HK-2 (cell line): ENCODE measurements at regions not wholly inside any gene's neighbourhood (a gene's known extent, or its start where the extent isn't known, plus 50 kb on each side); places are given as distances from the start of the nearest gene placed in this dataset.

Experiments used
- DNase-seq: peaks from one replicate; pipeline ENCODE4 v3.0.0-alpha.2; 2018; ENCODE audit not compliant: unreplicated experiment

DNA sequence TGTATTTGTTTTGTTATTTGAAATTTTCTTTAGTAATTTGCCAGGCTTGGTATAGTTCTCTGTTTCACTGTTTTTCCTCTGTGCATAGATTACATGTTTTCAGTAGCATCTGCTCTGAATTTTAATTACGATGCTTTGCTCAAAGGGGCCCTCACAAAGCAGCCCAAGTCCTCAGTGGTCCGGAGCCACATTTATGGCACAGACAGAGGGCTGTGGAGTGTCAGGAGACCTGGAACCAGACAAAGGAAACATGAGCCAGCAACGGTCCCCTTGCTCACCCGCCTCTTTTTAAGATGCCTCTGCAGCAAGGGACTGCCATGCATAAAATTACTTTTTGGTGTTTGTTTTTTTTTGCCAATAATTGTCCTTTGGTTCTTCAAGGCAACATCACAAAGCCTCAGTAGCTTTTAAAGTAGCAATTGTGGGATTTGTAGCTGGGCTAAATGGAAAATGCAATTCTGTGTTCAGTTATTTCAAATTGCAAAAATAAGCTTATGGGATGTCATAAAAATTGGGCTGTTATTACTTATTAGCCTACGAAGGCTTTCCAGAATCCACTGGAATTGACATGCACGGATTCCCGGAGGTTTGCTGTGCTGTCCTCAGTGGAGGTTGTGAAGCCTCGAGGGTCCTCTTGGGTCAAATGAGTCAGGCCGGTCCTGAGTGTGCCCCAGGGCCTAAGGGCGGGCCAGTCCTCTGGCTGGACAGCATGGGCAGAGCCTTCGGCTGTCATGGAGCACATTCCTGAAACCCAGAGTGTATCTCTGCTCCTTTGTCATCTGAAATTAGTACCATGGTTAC is 422.8 kb downstream of the GLRX3 start:
- no peak for DNase-seq

DNA sequence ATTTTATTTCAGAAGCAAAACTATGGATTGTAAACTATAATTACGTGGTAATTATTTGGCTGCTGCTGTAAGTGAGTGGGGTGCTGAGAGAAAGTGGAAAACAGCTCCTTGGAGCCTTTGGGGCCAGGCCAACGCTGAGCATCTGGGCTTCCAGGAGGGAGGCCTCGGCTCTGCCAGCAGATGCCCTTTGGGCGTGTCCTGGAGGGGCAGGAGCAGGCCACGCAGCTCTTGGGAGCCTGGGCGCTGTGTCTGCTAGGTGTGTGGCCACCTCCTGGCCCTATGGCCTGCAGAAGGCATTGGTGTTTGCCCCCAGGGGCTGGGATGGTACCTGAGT is 423.3 kb downstream of the GLRX3 start:
- no peak for DNase-seq

DNA sequence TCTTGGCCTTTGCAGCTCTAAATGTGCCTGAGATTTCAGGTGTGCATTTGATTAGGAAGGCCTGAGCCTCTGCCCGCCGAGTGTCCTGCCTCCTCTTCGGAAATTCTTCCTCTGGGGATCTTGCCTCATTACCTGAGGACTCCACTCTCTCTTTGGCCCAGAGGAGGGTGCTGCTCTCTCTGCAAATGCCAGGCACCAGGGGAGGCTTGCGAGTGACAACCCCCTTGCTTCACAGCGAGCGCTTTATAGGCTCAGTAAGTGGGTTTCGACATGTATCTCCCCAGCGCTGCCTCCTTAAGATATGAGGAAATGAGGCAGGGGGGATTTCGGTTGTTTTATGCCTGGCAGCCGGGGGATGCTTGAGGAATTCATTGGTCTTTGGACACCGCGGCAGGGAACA is 423.9 kb downstream of the GLRX3 start:
- DNase-seq, result no peak

DNA sequence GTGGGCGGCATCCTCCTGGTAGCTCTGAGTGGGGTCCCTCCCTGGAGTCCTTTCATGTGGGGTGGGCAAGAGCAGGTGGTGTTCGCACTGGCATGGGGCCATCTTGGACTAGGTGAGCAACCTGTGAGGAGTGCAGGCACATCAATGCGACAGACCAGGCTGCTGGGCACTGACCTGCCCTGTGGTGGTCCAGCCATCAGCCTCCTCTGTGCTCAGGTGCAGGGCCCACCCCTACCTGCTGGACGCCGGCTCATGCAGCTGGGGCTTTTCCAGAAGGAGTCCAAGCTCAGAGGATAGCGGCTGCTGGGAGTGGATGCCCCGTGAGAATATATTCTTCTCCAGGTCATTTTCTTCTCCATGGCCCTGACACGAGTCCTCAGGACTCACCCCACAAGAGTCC is 424.4 kb downstream of the GLRX3 start:
- DNase-seq, result no peak

DNA sequence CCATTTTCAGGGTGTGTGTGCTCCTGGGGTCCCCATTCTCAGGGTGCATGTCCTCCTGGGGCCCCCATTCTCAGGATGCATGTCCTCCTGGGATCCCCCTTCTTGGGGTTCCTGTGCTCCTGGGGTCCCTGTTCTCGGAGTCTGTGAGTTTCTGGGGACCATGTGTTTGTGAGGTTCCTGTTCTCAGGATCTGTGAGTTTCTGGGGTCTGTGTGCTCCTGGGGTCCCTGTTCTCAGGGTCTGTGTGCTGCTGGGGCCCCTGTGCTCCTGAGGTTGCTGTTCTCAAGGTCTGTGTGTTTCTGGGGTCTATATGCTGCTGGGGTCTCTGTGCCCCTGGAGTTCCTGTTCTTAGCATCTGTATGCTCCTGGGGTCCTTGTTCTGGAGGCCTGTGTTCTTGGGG is 425.5 kb downstream of the GLRX3 start:
- DNase-seq, result no peak

DNA sequence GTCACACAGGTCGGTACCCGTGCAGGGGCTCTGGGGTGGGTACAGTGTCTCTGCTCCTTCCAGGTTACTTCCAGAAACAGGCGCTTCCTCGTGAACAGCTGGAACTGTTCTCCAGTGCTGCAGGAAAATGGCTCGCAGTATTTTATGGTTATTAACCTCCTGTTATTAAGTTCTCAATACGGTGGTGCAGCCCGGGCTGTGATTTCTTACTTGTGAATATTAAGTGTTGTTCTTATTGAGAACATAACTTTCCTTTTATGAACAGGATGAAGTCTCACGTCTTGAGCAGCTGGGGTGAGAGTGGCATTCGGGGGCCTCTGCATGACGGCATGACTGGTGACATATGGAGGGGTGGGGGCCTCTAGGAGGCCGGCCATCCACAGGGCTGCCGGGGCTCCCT is 430.8 kb downstream of the GLRX3 start:
- DNase-seq, result no peak

DNA sequence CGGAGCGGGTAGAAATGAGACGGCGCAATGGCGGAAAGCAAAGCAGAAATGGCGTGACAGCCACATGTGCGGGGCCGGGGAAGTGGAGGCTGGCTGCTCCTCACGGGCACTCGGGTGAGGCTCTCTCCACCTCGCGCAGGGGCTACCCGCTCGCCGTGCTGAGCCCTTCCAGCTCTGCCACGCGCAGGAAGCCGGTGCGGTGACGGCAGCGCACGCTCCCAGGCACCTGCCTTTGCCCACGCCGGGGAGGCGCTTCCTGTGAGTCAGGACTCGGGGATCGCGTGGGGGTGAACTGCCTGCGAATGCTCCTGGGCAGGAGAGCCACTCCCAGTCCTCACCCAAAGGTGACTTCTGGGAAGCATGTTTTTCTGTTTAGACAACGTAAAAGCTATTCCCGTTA is 431.2 kb downstream of the GLRX3 start:
- no peak for DNase-seq

DNA sequence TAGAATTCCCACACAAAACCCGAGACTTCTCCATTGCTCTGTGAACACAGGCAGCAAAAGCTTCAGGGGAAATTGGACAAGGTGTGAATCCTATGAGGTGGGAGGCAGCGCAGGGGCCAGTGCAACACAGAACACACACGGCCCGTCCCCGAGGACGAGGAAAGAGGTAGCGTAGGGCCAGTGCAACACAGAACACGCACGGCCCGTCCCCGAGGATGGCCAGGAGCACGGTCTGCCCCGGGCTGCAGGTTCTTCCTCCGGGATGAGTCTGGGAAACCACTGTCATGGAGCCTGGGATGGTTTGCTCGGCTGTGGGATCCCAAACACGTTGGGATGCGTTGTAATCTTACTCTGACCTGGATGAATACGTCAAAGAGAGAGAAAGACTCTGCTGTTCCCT is 432.1 kb downstream of the GLRX3 start:
- no peak for DNase-seq

DNA sequence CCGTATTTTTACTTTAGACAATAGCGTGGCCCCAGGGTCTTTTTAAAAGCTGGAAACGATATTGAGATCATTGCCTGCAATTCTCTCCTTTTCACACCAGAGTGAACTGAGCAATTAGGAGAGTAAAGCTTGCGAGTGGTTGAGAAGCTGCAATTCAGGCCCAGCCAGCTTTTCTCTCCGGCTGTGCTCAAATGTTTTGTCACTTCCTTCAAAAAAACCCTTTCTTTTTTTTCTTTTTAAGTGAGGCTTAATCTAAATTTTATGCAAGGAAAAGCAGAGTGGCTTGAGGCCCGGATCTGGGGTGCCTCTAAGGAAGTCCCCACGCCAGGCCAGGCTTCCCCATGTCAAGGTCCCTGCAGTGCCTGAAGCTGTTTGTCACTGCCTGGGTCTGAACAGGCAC is 433.9 kb downstream of the GLRX3 start:
- DNase-seq, result no peak

DNA sequence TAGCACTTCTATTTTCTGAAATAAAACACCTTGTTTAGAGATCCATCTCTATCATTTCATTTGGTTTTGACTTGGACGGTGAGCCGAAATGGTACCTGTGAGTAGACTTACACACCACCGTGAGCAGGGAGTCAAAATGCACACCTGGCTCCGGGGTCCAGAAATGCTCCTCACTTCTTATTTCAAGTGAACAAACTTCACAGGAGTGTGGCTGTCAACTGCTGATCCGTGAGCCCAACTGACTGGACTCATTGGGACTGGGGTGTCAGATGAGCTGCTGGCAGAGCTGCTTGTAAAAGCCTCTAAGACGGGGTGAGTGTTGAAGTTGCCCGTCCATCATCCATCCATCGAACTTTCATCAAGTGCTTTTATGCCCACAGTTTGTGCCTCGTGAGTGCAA is 435.5 kb downstream of the GLRX3 start:
- DNase-seq, result no peak

DNA sequence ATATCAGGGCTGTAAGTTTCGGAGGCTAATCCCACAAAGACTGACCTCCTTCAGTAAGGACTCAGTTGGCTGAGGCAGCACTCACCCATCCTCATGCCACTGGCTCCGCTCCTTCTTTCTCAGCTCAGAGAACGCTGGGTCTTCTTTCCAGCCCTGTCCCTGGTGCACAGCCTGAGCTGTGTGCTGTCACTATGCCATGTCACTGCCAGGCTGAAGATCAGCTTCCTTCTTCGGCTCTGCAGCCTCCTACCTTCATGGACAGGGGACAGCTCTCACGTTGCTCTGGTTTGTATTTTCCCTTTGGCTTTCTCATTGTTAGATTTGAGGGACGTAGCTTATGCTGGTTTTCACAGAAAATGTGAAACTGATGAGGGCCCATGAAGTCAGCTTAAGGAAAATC is 437.3 kb downstream of the GLRX3 start:
- no peak for DNase-seq

DNA sequence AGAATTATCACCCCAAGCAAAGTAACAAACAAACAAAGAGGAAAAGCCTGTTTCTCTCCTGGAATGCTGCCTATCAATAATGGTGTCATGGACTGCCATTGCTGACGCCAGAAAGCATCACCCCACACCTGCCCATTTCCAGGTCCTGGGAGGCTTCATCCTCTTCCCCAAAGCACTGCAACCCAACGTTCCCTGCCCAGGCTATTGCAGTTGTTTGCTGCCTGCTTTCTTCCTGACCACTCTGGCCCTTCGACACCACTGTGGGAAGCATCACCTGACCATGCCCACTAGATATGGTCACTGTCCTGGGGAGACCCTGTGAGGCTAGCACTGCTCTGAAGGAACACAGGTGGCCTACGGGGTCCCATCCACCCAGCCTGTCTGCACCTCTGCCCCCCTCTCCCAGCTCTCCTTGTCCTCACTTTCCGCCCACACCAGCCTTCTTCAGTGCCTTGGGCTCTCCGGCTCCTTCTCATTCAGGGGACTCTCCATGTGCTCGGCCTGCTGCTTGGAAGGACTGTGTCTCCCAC is 439.6 kb downstream of the GLRX3 start:
- no peak for DNase-seq

DNA sequence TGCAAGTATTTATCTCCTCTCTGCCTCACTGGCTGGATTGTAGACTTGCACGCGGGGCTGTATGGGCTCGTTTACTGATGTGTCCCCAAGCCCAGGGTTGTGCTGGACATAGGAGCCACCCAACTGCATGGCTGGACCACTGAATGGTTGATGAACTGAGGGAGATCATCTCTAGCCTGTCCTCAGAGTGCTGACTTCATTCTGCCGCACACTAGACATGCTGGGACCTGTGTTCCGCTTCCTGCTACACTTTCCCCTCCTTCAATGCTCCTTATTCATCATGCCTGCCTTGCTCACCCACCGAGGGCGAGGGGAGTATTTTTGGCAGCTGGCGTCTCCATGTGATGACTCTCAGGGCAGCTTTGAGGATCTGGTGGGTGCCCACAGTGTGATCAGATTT is 440.2 kb downstream of the GLRX3 start:
- no peak for DNase-seq

DNA sequence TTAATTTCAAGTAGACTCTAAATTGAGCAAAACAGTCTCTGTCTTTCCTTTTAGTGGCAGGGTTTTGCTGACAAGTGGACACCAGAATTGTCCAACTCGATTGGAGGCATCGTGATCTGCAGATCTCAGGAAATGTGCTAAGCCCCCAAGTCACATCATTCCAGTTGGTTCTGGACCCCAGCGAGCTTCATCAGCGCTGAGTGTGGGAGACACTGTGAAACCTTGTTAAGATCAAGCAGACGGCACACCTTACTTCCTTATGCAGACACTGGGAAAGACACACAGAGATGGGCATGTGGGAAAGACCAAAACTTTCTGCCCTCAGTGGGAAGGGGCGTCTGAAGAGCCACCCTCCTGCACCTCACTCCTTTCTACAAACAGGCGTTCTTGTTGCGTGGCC is 440.8 kb downstream of the GLRX3 start:
- DNase-seq, result no peak

DNA sequence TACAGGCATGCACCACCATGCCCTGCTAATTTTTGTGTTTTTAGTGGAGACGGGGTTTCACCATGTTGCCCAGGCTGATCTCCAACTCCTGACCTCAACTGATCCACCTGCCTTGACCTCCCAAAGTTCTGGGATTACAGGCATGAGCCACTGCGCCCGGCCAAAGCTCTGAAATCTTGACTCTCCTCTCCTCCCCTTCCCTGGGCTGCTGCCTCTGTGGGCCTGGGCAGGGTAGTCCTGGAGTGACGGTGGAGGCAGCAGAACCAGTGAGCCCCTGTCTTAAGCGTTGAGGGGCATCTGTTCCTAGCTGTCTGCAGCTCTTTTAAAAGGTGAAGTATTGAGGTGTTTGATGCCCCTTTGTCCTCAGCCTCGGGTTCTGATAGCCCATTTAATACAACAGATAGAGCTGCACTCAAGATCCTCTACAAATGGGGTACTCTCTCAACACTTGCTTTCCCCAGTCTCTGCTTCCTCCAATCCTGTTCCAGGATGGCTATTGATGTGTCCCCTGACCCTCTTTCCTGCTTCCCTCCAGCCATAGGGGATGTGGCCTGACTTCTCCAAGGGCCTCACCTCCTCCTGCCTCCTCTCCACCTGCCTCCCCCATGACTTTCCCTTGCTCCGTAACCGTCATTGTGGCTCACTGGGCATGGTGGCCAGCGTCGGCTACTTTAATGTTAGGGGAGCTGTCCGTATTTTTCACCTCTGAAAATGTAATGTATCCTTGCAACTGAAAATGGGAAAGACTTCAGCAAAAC is 442.5 kb downstream of the GLRX3 start:
- DNase-seq, result no peak

DNA sequence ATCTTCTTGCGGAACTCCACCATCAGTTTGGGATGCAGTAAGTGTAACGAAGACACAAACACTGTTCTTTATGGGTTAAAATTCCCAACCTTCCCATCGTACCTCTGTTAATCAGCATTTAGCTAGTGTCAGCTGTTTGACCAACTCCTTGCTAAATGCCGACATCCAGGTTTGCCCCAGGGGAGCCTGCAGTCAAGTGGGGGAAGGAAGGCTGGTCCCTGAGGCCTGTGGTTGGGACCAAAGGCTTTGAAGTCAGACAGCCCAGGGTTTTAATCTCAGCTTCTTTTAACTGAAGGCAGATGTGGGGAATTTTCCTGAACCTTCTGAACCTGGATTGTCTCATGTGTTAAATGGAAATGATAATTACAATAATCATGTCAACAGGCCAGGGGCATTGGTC is 443.7 kb downstream of the GLRX3 start:
- DNase-seq, result no peak

DNA sequence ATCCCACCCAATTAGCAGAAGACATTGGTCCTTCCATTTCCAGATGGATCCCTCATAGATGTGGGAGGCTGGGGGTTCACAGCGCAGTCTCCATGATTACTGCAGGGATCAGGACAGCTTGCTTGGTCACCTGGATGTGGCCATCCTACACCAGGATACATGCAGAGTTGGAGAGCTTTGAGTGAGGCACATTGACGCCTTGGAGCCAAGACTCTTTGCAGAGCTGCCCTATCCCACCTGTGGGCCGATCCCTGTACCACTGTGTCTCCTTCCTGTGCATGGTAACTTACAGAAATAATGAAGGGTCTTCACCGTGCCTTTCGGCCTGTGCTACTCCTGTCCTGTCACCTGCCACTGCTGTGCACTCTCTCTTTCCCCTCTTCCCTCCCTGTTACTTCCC is 444.8 kb downstream of the GLRX3 start:
- DNase-seq, result no peak

DNA sequence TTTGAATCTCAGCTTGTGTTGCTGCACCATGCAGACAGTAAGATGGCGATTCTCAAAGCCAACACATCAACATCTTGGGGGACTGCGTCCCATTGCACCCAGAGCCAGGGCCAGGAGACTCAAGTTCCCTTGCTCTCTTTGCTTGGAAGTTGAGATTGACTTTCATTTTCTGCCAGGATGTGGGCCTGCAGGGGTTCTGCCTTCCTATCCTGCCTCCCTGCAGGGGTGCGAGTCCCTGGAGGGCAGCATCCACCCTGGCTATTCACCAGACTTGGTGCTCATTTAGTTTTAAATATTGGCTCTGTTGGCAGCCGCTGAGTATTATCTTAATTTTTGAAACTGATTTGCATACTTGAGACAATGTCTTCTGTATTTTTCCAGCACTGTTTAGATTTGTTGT is 451.5 kb downstream of the GLRX3 start:
- DNase-seq, result no peak

DNA sequence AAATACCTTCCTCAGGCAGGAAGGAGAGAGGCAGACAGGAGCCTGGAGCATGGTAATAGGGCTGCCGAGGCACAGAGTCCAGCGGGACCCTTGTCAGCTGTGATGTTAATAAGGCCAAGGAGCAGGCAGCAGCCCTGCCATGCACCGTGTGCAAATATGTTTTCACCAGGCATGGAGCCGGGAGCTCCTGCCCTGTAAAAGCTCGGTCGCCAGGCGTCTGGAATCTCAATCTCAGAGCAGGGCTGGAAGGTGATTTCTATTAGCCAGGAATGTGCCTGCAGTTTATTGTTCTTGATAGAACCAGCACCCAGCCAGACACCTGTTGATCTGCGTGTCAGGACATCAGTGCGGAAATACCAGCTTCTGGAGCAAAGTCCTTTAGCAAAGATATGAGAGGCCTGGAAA is 469.8 kb downstream of the GLRX3 start:
- DNase-seq, result no peak

DNA sequence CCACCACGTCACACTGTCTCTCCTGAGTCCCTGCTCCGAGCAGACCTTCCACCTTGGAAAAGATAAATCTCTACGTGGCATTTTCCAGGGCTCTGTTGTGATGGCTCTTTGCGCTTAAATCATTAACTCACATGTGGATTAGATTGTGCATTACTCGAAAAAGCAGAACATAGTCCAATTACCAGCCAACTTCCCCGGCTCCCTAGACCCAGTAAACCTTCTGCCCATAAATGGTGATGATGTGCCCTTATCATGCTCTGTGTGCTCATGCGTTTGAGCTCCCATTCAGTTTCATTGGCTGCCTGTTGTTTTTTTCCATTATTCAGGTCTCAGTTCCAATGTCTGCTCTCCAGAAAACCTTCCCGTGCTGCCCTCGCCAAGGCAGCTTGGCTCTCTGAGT is 471.2 kb downstream of the GLRX3 start:
- DNase-seq, result no peak

DNA sequence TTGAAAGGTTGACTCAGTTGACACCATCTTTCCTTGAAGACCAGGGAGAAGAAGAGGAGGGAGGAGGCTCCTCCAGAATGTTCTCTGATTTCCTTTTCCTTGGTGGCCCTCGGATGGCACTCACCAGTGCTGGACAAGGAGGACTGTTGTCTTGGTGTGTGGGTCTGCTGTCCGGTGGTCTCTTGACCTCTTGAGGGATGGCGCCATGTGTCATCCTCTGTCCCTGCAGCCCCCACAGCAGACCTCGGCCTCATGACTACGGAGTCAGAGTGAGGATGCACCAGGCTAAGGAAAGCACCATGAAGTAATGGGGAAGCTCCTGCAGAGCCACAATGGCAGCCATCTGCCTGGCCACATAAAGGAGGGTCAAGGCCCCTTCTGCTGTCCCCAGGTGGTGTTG is 475.0 kb downstream of the GLRX3 start:
- no peak for DNase-seq

DNA sequence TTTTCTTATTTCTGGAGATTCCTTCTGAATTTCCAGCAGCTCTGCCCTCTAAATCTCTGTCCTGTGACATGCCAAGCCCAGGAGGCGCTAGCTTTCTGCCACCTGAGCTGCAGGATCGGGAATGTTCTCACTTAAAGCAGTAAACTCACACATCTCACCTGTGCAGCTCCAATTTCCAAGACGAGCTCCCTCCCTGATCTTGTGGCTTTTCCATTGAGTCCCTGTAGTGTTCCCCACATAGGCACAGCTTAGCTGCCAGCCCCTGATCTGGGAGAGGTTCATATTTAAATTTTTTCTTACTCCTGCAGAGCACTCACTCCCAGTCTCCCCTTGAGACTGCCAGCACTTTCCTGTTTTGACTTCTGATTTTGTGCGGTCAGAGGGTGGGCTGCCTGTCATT is 479.3 kb downstream of the GLRX3 start:
- DNase-seq, result no peak

DNA sequence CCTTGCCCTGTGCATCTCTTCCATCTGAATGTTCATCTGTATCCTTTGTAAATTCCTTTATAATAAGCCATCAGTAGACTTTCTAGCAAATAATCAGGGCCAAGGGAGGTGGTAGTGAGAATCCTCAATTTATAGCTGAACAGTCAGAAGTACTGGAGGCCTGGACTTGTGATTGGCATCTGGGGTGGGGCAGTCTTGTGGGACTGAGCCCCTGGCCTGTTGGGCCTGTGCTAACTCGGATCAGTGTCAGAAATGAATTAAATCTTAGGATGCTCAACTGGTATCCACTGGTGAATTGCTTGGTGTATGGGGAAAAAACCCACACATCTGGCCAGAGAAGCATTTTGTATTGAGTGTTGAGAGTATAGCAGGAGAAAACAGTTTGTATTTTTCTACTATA is 481.8 kb downstream of the GLRX3 start:
- DNase-seq, result no peak

DNA sequence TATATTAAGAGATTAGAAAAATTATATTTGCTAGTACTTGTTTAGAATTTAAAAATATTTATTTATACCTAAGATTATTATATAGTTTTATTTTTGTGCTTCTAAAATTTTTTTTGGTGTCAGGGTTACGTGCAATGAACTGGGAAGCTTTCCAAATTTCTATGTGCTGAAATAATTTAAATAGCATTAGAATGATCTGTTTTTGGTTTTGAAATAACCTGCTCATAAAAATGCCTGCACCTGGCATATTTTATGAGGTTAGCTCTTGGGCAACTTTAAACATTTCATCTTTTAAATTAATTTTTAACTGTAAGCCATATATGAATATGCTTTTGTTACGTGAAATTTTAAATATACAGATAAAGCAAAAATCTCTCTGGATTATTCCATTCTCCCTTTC is 482.5 kb downstream of the GLRX3 start:
- no peak for DNase-seq
